ENCODE measurements at regions not wholly inside any gene's neighbourhood (a gene's known extent, or its start where the extent isn't known, plus 50 kb on each side); places are given as distances from the start of the nearest gene placed in this dataset.

- no peak for DNase-seq
Observed at GRCh38 chr13:24052547-24053518, 107.7 kb upstream of the SPATA13 start.

- DNase-seq, result peak; percentile 44
Observed at GRCh38 chr13:24053519-24054251, 106.8 kb upstream of the SPATA13 start.

GRCh38 chr13:24056616-24057137, 103.8 kb upstream of the SPATA13 start:
- no peak for DNase-seq

- DNase-seq, result no peak
Observed at GRCh38 chr13:24060993-24061392, 99.5 kb upstream of the SPATA13 start.

GRCh38 chr13:24063281-24063877, 97.1 kb upstream of the SPATA13 start:
- DNase-seq, result no peak

- DNase-seq, result no peak
Observed at GRCh38 chr13:24064371-24064770, 96.1 kb upstream of the SPATA13 start.

GRCh38 chr13:24065176-24065575, 95.3 kb upstream of the SPATA13 start:
- no peak for DNase-seq

- no peak for DNase-seq
Observed at GRCh38 chr13:24066405-24067295, 93.9 kb upstream of the SPATA13 start.

GRCh38 chr13:24068472-24068871, 92.0 kb upstream of the SPATA13 start:
- no peak for DNase-seq

GRCh38 chr13:24071016-24071415, 89.5 kb upstream of the SPATA13 start:
- no peak for DNase-seq

GRCh38 chr13:24071423-24072075, 89.0 kb upstream of the SPATA13 start:
- DNase-seq, result no peak

- DNase-seq, result no peak
Observed at GRCh38 chr13:24073657-24074056, 86.9 kb upstream of the SPATA13 start.

GRCh38 chr13:24074678-24075077, 85.8 kb upstream of the SPATA13 start:
- DNase-seq, result peak; percentile 83

- no peak for DNase-seq
Observed at GRCh38 chr13:24075137-24075975, 85.2 kb upstream of the SPATA13 start.

GRCh38 chr13:24076109-24076508, 84.4 kb upstream of the SPATA13 start:
- DNase-seq, result no peak

GRCh38 chr13:24076636-24077035, 83.9 kb upstream of the SPATA13 start:
- no peak for DNase-seq

- DNase-seq, result no peak
Observed at GRCh38 chr13:24080134-24080533, 80.4 kb upstream of the SPATA13 start.

GRCh38 chr13:24081387-24081786, 79.1 kb upstream of the SPATA13 start:
- DNase-seq, result no peak

- DNase-seq, result no peak
Observed at GRCh38 chr13:24083141-24083540, 77.4 kb upstream of the SPATA13 start.

GRCh38 chr13:24083722-24084421, 76.6 kb upstream of the SPATA13 start:
- DNase-seq, result no peak
